Panc1 (cell line): ENCODE measurements at regions not wholly inside any gene's neighbourhood (a gene's known extent, or its start where the extent isn't known, plus 50 kb on each side); places are given as distances from the start of the nearest gene placed in this dataset.
A peak's percentile ranks its signal among the peaks of the same experiment; 100 is the strongest.

Source experiments
- ATAC-seq: fragments of 200-7000 bp; cut with Tn5 transposase; 2 replicates; pipeline ENCODE4 v1.9.1; 2020; ENCODE audit warnings: mild to moderate bottlenecking, moderate library complexity
- BruUV-seq: library from RNA; stranded (reverse); fragments of 400-500 nt; replicated peaks from 2 replicates; lab custom pipeline; 2021; lab: Mats Ljungman, UMichigan
- CTCF ChIA-PET: fragments of 300-600 bp; sonication (Branson Sonifier 250); formaldehyde crosslinking; loops from one replicate; lab custom pipeline; 2022; ENCODE audit warnings: antibody characterized with exemption; lab: Charles Lee
- POLR2A ChIA-PET: fragments of 300-600 bp; sonication (Branson Sonifier 250); formaldehyde crosslinking; loops from one replicate; lab custom pipeline; 2022; ENCODE audit warnings: antibody characterized with exemption; lab: Charles Lee
- DNase-seq: peaks from one replicate; pipeline ENCODE4 v3.0.0-alpha.2; 2010; ENCODE audit warnings: low read depth, low spot score
- H3K27ac ChIP-seq: 2 replicates; pipeline ENCODE4 v1.5.1; 2011; ENCODE audit warnings: mild to moderate bottlenecking, low read length, inconsistent platforms
- H3K27me3 ChIP-seq: fragments of 200-500 bp; sonication (Bioruptor generic); 2 replicates; pipeline ENCODE4 v1.6.0; 2014; ENCODE audit warnings: low read length, inconsistent platforms; ENCODE audit not compliant: control insufficient read depth, insufficient read depth
- H3K36me3 ChIP-seq: fragments of 200-500 bp; sonication (Bioruptor generic); 2 replicates; pipeline ENCODE4 v1.5.1; 2014; ENCODE audit warnings: inconsistent platforms, mild to moderate bottlenecking, low read length, moderate library complexity; ENCODE audit not compliant: control insufficient read depth, insufficient read depth
- H3K4me1 ChIP-seq: 2 replicates; pipeline ENCODE4 v1.5.1; 2011; ENCODE audit warnings: inconsistent platforms, mild to moderate bottlenecking, low read length, moderate library complexity; ENCODE audit not compliant: control insufficient read depth, insufficient read depth
- H3K4me3 ChIP-seq, 2 experiments: 2 replicates each; pipeline ENCODE4 v1.5.1; 2011 to 2012; ENCODE audit warnings: low read depth in 2 of 2, low read length in 2 of 2, mild to moderate bottlenecking in 2 of 2, inconsistent platforms in 1 of 2, moderate library complexity in 1 of 2
- H3K9me3 ChIP-seq: fragments of 200-500 bp; sonication (Bioruptor generic); 2 replicates; pipeline ENCODE4 v1.5.1; 2014; ENCODE audit warnings: low read depth, mild to moderate bottlenecking, inconsistent platforms, low read length, moderate library complexity; ENCODE audit not compliant: control insufficient read depth, insufficient read depth
- CTCF ChIP-seq: fragments of 450-650 bp; IDR thresholded peaks from 2 replicates; pipeline ENCODE4 v1.5.1; 2017; ENCODE audit warnings: mild to moderate bottlenecking
- POLR2AphosphoS5 ChIP-seq: IDR thresholded peaks from 2 replicates; pipeline ENCODE4 v1.6.1; 2012; ENCODE audit warnings: mild to moderate bottlenecking, low read depth, low read length, moderate library complexity
- SIN3A ChIP-seq: IDR thresholded peaks from 2 replicates; pipeline ENCODE4 v1.6.1; 2012; ENCODE audit warnings: low read depth, mild to moderate bottlenecking, low read length, moderate library complexity, borderline replicate concordance; ENCODE audit not compliant: insufficient read depth
- TCF7L2 ChIP-seq: IDR thresholded peaks from 2 replicates; pipeline ENCODE4 v1.6.1; 2011; ENCODE audit warnings: mild to moderate bottlenecking, low read depth, low read length, inconsistent platforms
- in situ Hi-C: cut with HindIII; loops from 2 replicates; pipeline ENCODE4 v1.10.0; 2016; ENCODE audit warnings: low sequenced_read_pairs, low pct_unique_long_range_greater_than_20kb
- intact Hi-C: fragments of 100-400 bp; cut with micrococcal nuclease; formaldehyde crosslinking; loops from one replicate; pipeline ENCODE4 v1.10.0; 2022; ENCODE audit not compliant: unreplicated experiment
- TF ChIP-seq, protein P1 (sequence below), 2 experiments: IDR thresholded peaks; 2 replicates each; pipeline ENCODE4 v1.6.1; 2011 to 2012; ENCODE audit warnings: low read depth in 2 of 2, control low read depth in 1 of 2, low read length in 1 of 2, mild to moderate bottlenecking in 1 of 2, moderate library complexity in 1 of 2; ENCODE audit not compliant: insufficient read depth in 1 of 2

DNA sequence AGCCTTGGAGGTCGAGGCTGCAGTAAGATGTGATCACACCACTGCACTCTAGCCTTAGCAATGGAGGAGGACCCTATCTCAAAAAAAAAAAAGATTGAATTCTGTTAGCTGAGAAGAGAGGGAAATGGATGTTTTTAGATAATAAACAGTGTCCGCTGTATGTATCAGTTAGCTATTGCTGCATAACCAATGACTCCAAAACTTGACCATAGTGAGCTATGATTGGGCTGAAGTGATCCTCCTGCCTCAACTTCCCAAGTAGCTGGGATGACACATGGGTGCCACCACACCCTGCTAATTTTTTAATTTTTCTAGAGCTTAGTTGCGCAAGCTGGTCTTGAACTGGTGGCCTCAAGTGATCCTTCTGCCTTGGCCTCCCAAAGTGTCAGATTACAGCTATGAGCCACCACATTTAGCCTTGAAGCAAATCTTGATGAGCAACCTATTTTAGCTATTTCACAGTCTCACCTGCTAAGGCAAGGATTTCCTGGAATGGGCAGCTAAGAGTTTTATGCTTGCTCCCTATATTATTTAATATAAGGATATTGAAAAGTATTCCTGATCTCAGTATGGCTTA, 68.3 kb upstream of the ATF7IP2 start (continued):
- TF ChIP-seq POLR2AphosphoS5 = no peak

- H3K4me1 ChIP-seq = peaks cover 4% of the 10 kb centered on the region; the same call in 1 of the 2 replicates
- in situ Hi-C loops = no loop called here
Measured at GRCh38 chr16:10318798-10319500, 66.9 kb upstream of the ATF7IP2 start.

More at GRCh38 chr16:10318798-10319500, 66.9 kb upstream of the ATF7IP2 start:
- ATAC-seq = no peak
- CTCF ChIA-PET = interaction anchor here (0.5 to 0.9 kb wide), 4 partner anchors 177 to 413 kb away, joined by 3 to 12 read pairs (median 6); no protein-coding TSS in a partner anchor
- intact Hi-C loops = loop anchor here (5.0 to 10.0 kb wide), 2 partner anchors 188 to 416 kb away; no protein-coding TSS in a partner anchor
- peak overlapping the region; percentile 21; the same call in 1 of the 2 replicates for H3K27ac ChIP-seq
- BruUV-seq = no TSS peak
- POLR2A ChIA-PET = interaction anchor here (0.6 kb wide), 1 partner anchor 196 kb away, joined by 4 read pairs; no protein-coding TSS in a partner anchor
- no peaks in the 10 kb centered on the region for H3K27me3 ChIP-seq
- TF ChIP-seq POLR2AphosphoS5 = no peak
- TF ChIP-seq, protein P1, sequence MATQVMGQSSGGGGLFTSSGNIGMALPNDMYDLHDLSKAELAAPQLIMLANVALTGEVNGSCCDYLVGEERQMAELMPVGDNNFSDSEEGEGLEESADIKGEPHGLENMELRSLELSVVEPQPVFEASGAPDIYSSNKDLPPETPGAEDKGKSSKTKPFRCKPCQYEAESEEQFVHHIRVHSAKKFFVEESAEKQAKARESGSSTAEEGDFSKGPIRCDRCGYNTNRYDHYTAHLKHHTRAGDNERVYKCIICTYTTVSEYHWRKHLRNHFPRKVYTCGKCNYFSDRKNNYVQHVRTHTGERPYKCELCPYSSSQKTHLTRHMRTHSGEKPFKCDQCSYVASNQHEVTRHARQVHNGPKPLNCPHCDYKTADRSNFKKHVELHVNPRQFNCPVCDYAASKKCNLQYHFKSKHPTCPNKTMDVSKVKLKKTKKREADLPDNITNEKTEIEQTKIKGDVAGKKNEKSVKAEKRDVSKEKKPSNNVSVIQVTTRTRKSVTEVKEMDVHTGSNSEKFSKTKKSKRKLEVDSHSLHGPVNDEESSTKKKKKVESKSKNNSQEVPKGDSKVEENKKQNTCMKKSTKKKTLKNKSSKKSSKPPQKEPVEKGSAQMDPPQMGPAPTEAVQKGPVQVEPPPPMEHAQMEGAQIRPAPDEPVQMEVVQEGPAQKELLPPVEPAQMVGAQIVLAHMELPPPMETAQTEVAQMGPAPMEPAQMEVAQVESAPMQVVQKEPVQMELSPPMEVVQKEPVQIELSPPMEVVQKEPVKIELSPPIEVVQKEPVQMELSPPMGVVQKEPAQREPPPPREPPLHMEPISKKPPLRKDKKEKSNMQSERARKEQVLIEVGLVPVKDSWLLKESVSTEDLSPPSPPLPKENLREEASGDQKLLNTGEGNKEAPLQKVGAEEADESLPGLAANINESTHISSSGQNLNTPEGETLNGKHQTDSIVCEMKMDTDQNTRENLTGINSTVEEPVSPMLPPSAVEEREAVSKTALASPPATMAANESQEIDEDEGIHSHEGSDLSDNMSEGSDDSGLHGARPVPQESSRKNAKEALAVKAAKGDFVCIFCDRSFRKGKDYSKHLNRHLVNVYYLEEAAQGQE (IDR thresholded peaks at IDR 0.05; ENCODE audit: insufficient read depth in 1 of 2, low read depth in 2 of 2, low read length in 1 of 2) = no peak
- no peak for TF ChIP-seq TCF7L2
- TF ChIP-seq CTCF = no peak
- no peak for TF ChIP-seq SIN3A
- H3K9me3 ChIP-seq = no peaks in the 10 kb centered on the region
- no peaks in the 10 kb centered on the region for H3K36me3 ChIP-seq
- no peak for DNase-seq
- no peak overlapping the region for H3K4me3 ChIP-seq
